ENCODE measurements at regions not wholly inside any gene's neighbourhood (a gene's known extent, or its start where the extent isn't known, plus 50 kb on each side); places are given as distances from the start of the nearest gene placed in this dataset.

DNA sequence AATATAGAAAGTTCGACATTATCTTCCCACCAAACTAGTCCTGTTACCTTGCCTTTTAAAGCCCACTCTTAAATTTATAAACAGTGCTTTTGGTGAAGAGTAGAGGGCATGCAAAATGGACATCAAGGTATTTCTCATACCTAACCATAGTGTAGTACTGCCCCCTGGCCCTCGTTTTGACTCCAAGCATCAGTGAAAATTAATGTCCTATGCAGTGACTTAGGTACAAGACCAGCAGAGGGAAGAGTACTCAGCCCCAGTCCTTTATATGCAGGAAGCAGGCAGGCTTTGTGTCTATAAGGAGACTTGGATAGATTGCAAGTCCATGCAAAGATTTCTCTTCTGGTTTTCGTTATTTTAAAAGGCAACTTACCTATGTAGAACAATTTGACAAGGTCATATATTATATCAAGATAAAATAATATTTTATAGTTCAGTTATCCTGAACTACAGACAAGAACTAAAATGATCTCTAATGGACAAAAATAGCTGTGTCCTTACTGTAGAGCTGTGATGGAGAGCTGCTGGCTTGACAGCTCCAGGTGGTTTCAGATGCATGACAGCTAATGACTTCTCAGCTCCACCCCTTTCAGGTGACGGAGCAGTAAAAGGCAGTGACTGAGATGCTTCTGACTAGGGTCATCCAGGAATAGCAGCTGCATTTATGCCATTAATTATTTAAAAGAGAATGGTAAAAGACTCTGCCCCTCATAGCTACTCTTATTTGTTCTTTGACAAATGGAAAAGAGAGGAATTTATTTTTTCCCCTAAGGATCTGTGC lies 646.1 kb downstream of the SQOR start:
- no peak overlapping the region for H3K4me3 ChIP-seq
- no peak overlapping the region for H3K27ac ChIP-seq

DNA sequence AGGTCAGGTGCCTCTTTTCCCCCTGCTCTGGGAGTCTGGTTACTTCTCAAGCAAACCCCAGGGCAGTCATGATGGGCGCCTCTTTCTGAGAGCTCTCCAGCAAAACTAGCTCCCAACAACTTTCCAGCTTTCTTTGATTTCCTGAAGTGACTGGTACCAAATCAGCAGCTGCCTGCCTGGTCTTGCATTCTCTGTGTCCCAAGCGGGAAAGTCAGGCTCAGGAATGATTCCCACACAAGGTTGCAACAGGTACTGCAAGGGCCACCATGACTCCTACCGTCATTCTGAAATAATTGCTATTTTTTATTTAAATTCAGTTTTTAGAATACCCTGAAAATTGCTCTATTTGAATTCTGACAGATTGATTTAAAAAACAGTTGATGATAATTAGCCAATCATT lies 658.7 kb downstream of the SQOR start:
- Histone ChIP-seq H3K27ac (no peak overlapping the region), H3K4me3 (no peak overlapping the region)

DNA sequence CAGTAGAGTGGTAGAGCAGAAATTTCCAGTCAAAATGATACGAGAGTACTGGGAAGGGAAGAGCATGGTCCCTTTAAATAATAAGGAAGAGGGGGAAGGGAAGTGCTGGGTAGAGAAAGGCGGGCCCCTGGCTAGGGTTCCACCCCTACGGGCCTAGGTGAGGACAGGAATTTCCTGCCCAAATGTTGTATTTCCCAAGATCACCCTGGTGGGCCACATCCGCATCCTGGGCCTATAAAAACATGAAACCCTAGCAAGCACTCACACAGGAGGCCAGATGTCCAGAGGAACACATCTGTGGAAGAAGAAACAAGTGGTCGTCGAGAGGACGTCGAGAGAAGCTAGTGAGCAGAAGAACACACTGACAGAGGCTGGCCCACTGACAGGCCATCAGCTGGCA lies 661.2 kb downstream of the SQOR start:
- no peak overlapping the region for H3K4me3 ChIP-seq
- no peak overlapping the region for H3K27ac ChIP-seq

DNA sequence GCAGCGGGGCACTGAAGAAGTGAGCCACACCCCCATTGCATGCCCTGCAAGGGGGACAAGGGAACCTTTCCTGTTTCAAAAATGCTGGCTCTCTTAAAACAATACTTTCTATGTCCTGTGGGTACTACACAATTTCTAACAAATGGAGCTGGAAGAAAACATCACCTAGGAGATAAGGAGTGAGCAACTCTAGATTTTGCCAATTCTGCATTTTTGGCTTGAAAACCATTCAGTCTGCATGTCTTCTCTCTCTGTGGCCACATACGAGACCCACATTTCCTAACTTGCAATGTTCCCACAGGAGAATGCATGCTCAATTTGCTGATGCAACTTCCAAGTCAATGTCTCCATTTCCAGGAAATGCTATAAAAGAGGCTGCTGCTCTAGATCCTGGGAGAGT lies 662.0 kb downstream of the SQOR start:
- H3K27ac ChIP-seq: no peak overlapping the region
- no peak overlapping the region for H3K4me3 ChIP-seq

DNA sequence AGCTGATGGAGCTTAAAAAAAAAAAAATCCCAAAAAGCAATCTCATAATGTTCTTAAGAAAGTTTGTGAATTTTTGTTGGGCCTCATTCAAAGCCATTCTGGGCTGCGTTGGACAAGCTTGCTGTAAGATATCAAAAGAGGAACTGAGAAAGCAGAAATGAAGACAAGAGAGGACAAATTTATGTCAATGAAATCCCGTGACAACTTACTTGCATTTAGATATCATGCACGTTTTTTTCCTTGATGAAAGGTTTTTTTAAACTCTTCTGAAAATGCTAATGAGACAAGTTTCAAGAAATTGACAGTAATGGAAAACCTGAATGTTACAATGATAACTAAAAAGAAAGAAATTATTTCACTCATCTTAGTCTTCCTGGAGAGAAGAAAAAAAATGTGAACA lies 662.9 kb downstream of the SQOR start:
- Histone ChIP-seq H3K27ac (no peak overlapping the region), H3K4me3 (no peak overlapping the region)

DNA sequence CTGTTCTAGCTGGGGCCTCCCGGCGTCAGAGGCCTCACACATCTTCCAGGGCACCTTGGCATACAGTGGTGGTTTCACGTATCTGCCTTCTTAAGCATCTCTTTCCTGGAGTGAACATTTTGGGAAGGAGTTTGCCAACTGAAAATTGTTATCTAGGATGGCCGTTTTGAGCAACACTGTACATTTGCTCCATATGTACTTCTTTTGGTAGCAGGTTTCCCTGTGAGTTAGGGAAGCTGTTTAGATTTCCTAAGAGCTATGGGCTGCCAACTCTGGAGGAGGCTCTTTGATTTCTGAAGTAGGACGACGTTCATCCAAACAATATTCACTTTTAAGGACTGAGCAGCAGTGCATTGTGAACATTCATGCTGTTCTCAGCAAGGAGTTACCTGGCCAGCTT lies 665.9 kb downstream of the SQOR start:
- Histone ChIP-seq H3K27ac (no peak overlapping the region), H3K4me3 (no peak overlapping the region)

DNA sequence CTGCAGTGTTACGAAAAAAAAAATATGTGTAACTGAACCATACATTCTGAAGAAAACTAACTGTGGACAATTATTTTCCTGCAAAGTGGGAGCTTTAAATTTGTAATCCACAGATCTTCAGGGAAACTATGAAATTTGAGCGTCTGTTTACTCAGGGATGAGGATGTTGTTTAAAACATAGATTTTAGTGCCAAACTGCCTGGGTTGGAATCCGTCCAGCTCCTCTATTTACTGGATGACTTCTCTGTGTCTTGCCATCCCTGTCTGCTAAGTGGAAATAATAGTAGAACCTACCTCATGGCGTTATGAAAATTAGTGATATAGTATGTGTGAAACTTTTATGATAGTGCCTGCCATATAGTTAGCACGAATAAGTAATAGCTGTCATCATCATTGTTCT lies 666.5 kb downstream of the SQOR start:
- H3K4me3 ChIP-seq: no peak overlapping the region

DNA sequence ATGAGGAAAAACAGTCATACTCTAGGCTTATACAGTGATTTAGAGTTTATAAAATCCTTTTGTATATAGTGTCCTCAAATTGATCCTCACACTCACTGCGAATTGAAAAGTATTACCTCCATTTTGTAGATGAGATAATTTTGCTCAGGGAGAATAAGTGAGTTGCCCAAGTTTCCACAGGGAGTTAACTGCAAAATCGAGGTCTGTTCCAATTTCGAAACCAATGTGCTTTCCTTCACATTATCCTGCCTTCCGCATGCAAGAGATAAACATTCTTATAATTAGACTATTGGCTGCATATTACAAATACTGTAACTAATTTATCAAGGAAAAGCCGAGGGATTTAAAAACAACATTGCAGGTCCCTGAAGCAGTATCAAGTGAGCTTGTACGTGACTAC lies 667.0 kb downstream of the SQOR start:
- no peak overlapping the region for H3K4me3 ChIP-seq

More for the DNA sequence above, 666.5 kb downstream of the SQOR start:
- no peak overlapping the region for H3K27ac ChIP-seq

DNA sequence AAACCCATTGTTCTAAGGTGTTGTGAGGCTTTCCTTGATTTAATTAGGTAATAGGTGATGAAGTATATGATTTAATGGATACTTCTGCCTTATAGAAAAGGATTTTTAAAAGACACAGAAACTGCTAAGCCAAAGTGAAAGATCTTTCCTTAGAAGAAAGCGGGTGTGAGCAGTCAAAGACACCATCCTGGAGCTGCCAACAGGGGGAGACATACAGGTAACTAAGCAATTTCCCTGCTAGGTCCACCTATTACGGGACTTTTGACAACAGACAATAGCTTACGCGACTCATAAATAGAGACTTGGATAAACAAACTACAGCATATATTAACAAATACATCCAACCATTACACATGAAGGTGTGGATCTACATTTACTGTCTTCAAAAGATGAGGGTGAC lies 669.5 kb downstream of the SQOR start:
- Histone ChIP-seq H3K27ac (no peak overlapping the region), H3K4me3 (no peak overlapping the region)

More for the DNA sequence above, 667.0 kb downstream of the SQOR start:
- no peak overlapping the region for H3K27ac ChIP-seq

DNA sequence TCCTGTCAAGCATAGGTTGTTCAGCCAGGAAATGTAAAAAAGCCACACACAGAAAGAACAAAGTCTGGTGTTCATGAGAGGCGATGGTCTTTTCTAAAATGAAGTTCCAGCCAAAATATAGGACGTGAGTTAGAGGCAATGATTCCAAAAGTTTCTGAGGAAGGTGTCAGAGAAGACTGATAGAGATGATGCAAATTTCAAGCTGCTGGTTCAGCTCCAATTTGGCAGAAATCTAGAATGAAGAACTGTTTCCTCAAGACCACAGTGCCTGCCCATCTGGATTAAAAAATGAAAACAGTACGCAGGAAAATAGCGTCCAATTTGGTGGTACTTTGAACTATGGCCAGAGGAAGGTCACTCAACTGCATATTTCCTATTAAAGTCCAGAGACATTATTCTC lies 672.9 kb downstream of the SQOR start:
- Histone ChIP-seq H3K4me3 (no peak overlapping the region), H3K27ac (no peak overlapping the region)

DNA sequence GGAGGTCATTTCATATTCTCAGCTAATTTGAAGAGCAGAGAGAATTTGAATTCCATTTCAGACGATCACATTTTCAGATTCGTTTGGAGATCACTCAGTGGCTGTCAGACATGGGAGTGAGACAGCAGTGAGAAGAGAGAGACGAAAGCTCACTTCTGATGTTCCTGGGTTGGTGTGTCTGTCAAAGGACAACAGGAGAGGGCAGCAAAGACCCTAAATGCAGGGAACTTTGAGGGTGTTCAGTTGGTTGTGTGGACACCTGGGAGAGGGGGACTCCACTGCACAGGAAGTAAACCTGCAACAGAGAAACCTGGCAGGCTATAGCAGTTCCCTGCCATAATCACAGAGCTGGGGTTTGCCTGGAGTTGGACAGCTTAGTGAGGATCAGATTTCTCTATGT lies 675.1 kb downstream of the SQOR start:
- no peak overlapping the region for H3K4me3 ChIP-seq
- H3K27ac ChIP-seq: no peak overlapping the region

DNA sequence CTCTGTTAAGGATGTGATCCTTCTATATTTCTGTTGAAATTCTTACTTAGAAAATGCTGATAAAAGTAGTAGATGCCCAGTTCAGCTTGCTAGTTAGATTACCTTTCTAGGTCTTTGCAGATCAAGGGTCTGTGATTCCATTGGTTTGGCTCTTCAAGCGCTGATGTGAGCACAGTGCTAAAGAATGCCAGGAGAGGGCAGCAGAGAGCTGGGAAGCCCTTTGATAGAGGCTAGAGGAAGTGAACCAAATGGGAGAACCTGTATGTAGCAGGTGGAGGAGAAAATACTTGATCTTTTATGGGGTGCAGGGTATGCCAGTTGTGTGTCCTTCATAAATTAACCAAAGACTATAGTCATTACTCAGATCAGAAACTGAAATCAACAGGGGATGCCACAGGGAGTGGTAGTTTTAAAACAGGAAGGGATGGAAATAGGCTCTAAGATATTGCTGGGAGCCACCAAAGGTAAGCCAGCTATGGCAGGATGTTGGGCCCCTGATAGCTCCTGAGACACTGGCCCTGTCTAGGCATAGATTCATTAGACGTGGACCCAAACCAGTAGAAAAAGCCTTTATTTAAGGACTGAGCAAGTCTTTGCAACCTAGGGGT lies 677.4 kb downstream of the SQOR start:
- Histone ChIP-seq H3K4me3 (no peak overlapping the region), H3K27ac (no peak overlapping the region)

DNA sequence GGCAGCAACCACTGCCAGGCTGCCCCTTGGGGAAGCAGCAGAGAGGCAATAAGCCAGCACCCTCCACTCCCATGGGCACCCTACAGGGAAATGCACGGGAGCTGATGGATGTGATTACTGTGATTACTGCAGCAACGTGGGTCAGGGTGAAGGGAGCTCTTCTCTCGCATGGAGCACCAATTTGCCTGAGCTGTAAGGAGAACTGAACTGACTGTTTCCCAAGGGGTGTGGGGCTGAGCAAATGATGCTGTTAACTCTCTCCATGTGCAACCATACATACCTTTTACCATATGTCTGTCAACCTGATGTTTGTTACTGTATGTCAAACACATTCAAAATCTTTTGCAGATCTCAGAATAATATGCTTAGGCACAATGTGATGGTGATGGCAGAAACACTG lies 680.6 kb downstream of the SQOR start:
- Histone ChIP-seq H3K4me3 (no peak overlapping the region), H3K27ac (no peak overlapping the region)

DNA sequence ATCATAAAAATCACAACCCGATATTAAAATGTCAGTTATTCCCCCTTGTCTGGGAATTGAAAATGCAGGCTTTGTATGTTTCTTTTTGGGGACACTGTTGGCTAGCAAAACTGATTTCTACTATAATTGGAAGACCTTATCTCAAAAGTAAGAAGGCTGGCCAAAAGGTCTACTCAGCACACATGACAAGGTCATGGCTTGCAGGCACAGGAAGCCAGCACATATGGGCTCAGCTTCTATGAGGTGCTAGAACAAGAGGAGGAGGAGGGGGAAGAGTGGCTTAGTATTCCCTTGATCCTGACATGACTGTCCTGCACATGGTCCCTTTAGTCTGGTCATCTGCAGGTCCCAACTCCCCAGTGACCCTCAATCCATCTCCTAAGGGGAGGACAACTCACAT lies 681.2 kb downstream of the SQOR start:
- Histone ChIP-seq H3K4me3 (no peak overlapping the region), H3K27ac (no peak overlapping the region)

DNA sequence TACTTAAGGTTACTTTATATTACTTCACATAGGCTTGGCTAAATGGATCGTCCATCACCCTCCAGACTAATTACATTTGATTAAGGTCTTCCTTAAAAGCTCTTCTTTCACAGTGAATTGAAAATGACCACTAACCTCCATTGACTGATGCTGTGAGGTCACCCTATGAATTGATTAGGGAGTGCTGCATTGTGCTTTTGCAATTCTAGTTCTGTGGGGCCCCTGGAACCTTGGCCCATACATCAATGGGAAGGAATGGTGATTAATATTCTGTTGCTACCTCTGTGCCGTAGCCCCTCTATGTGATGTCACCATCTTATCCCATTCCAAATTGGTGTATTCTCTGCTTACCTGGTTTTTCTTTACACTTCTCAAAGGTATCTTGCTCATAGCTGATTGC lies 682.2 kb downstream of the SQOR start:
- H3K27ac ChIP-seq: no peak overlapping the region
- H3K4me3 ChIP-seq: no peak overlapping the region

DNA sequence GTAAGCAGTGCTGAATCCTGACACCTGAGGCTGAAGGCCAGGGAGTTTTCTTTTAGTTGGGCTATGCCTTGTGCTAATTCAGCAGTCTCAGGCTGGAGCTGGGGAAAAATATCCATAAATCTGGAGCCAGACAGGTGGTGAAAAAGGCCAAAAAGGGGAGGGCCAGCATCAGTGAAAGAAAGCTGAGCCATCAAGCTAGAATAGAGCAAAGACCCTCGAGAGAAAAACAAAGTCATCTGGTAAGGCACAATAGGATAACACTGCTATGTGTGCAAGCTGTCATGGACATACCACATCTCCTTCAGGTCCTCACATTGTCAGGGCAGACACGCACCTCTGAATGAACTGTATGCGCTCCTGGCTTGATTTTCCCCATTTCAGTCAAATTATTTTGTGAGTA lies 687.9 kb downstream of the SQOR start:
- H3K4me3 ChIP-seq: no peak overlapping the region
- no peak overlapping the region for H3K27ac ChIP-seq

DNA sequence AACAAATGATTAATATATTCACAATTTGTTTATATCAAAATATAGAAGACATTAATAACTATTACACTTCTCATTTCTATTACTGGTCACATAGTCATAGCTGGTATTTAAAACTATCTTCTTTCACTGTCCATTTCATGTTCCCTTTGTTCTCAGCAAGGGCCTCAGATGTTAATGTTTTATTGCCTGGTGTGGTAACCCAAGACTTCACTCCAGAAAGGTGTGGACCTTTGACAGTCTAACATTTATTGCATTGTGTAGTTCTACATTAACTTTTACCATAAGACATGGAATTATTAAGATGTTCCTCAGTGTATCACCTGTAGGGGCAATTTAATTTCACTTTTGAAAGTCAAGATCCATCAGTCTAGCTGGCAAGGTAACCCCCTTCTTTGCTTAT lies 691.3 kb downstream of the SQOR start:
- H3K4me3 ChIP-seq: no peak overlapping the region
- H3K27ac ChIP-seq: no peak overlapping the region

DNA sequence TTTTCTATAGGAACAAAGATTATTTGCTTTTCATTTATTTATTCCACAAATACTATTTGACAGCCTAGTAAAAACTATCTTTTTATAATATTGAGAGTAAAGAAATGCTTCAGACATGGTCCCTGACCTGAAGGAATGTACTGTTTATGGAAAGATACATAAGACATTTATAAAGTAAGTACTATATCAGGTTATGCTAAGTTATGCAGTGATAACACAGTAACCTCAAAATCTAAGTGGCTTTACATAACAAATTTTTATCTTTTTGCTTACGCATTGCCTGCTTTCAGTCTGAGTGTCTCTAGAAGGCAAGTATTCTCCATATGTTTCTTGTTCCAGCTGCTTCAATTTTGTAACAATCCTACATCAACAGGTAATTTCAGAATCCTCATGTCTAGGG lies 694.0 kb downstream of the SQOR start:
- no peak overlapping the region for H3K4me3 ChIP-seq
- no peak overlapping the region for H3K27ac ChIP-seq

DNA sequence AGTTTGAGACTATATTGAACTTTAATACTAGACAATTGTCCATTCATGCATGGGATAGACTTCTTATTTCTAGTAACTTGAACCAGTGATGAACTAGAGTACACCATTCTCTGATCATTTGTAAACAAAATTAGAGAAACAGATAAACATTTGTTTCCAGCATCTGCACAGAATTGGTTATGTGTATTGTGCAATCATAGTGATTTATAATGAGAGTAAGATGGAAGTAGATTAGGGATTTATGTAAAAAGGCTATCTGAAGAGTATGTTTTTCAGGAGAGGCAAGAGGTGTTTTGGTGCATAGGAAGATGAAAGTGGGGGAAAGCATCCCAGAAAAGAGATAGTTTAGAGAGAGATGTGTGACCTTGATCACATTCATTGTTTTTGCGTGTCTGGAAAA lies 695.0 kb downstream of the SQOR start:
- Histone ChIP-seq H3K4me3 (no peak overlapping the region), H3K27ac (no peak overlapping the region)

DNA sequence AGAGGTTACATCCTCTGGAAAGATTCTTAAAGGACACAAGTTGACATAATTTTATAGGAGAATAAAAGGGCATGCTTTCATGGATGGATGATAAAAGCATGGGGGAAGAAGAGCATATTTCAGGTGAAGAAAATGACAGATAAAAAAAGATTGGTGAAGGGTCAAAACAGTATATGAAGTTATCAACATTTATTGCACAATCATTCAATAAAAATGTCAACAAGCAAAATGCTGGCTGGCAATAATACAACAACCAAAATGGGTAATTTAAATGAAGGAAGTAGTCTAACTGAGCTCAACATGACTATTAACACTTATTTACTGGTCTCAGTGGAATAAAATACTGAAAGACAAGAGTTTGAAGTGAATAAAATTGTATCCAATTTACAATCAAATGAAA lies 696.7 kb downstream of the SQOR start:
- H3K4me3 ChIP-seq: no peak overlapping the region
- no peak overlapping the region for H3K27ac ChIP-seq

DNA sequence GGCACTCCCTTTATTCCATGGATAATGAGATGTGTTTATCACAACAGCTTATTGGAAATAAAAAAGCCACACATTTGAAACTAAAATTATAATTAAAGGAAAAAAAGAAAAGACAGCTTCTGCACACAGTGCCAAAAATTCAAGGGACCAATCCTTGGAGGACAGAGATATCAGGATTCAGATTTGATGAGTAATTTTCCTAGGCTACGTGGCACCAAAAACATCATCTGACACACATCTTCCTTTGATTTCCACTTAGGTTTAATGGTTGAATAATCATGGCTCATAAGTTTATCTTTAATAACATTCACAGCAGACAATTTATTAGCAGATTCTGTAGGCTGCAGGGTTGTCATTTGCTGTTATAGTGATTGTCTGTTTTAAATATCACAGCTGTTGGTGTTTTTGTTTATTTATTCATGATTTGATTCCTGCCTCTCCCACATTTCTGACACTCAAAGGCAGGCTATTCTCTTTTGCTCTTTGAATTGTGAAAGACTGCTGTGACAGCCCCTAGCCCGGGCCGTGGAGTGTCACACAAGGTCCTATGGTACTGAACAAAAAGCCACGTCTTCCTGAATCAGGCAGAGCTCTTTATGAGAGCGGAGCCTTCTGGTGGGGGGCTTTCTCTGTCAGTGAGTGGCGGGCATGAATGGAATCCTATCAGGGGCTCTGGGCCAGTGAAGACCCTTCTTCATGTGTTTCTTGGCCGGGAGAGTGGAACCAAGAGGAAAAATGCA lies 708.5 kb downstream of the SQOR start:
- Histone ChIP-seq H3K27ac (no peak overlapping the region), H3K4me3 (no peak overlapping the region)
